H4 (cell line): ENCODE measurements at regions not wholly inside any gene's neighbourhood (a gene's known extent, or its start where the extent isn't known, plus 50 kb on each side); places are given as distances from the start of the nearest gene placed in this dataset.
"Not testable (repeated sequence)": the region's sequence is repeated elsewhere in the genome, so short reads cannot be mapped to it uniquely, and the experiment has no call there.

Experiments used
- DNase-seq: peaks from one replicate; pipeline ENCODE4 v3.0.0-alpha.2; 2015; ENCODE audit warnings: low spot score

DNA sequence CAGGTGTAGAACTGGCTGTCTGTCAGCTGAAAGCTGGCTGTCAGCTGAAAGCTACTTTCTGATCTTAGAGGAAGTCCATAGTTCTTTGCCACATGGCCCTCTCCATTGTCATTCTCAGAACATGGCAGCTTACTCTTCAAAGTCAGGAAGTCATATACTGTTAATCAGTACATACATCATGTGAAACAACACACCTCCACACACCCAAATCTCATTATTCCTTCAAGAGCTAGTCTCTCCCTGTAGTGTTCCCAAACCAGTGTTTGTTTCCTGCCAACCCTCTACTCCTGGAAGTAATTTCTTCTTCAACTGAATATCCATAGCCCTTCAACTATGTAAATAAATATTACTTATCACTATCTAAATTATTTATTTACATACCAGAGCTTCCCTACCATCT, 58.9 kb downstream of the OR5AK2 start:
- no peak for DNase-seq

DNA sequence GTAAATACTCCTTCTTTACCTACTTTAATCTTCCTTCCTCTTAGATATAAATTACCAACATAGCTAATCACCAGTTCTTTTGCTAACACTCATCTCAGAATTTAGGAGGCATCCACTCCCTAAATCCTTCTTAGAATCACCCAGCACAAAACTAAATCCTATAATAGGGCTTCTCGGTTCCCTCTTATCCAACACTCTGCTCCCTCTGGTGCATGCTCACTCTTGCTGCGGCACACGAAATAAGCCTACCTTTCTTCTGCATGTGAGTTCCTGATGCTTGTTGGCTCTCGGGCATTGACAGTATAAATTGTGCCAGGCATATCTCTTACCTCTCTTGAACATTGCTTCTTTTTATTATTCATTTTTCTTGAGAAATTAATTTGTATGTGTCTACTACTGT, 61.0 kb downstream of the OR5AK2 start:
- no peak for DNase-seq

DNA sequence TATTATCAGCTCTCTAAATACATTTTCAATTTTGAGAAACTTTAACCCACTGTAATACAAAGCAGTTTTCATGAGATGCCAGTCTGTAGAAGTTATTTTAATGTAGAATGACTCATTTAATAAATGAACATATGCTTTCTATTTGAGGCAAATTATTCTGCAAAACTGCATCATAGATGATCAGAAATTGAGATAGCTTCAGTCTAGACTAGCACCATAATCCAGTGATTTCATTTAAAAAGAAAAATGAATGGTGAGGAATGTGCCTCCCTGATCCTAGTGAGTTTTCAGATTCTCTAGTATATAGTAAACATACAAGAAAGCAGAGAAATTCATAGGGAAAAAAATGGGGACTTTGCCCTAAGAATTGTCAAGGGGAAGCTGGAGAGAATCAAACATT, 66.1 kb downstream of the OR5AK2 start:
- no peak for DNase-seq

DNA sequence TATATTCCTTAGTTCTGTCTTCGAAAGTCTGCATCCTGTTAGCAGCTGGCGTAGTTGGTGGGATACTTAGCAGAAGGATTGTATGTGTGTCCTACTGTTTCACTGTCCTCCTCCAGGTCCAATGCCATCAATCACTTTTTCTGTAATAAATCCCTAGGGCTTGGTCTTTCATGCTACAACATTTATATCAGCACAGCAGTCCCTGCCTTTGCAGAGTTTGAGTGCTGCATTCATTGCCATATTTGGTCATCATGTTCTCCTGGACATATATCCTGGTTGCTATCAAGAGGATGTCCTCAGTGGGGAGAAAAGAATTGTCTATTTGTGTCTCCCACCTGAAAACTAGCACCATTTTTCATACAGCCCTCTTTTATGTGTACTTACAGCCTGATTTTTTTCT, 67.0 kb downstream of the OR5AK2 start:
- no peak for DNase-seq

DNA sequence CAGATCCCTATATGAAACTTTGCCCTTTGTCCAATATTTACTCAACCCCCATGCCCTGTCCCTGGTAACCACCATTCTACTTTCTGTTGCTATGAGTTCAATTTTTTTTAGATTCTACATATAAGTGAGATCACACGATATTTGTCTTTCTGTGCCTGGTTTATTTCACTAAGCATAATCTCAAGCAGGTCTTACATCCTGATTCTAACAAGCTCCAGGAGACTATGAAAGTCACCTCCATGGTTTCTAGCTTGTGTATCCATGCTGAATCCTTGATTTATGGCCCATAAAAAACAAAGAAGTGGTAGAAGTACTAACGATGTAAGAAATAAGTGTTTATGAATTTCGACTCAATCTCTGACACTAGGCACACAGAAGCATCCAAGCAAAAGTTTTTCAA, 68.0 kb downstream of the OR5AK2 start:
- DNase-seq = no peak

DNA sequence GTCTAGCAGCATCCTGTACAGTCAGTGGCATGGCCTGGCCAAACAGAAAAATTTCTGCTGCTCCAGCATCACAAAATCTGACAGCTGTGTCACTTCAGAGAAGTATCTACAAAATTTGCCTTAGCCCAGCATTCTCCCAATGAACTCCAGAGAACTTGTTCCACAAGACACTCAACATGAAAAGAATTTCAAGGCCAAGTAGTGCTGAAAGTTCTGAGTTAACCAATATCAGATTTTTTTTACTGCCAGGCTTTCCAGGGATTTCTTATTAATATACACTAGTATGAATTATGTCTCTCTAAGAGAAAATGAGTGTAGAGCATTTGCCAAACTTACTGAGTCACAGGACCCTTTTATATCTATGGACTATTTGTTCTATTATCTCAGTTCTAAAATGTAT, 68.8 kb downstream of the OR5AK2 start:
- no peak for DNase-seq

DNA sequence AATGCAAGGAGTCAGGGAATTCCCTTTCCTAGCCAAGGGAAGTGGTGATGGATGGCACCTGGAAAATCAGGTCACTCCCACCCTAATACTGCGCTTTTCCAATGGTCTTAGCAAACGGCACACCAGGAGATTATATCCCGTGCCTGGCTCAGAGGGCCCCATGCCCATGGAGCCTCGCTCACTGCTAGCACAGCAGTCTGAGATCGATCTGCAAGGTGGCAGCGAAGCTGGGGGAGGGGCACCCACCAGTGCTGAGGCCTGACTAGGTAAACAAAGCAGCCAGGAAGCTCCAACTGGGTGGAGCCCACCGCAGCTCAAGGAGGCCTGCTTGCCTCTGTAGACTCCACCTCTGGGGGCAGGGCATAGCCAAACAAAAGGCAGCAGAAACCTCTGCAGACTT, 74.2 kb downstream of the OR5AK2 start:
- not testable (repeated sequence) for DNase-seq

DNA sequence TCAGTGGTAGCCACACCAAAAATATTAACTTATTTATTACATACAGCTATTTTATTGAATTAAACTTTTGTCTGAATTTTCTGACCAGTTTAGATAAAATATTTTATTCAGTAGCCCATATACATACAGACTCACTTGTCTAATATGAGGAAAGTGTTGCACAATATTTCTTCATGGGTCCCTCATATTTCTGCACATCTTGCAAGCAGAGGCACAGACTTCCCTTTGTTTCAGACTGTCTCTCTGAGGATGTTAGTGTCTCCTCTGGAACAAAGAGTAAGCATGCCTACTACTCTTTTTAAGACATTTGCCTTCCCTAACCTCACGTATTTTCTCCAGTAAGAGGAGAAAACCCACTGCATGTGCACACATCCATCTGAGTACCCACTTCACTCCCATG, 81.2 kb downstream of the OR5AK2 start:
- DNase-seq = no peak

DNA sequence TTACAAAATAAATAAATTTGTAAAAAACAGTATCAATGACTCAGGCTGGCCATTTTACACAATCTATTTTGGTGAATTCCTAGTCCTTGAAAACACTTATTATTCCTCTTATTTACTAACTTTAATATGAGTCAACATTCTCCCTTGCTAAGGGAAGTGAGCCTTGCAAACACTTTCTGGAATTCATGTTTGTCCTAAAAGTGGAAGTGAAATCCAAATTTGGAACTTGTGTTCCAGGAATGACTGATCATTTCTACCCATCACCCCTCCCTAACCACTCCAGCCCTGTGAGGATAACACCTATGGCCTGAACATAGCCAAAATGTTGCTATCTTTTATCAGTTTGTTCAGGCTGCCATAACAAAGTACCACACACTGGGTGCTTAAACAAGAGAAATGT, 83.1 kb downstream of the OR5AK2 start:
- no peak for DNase-seq

DNA sequence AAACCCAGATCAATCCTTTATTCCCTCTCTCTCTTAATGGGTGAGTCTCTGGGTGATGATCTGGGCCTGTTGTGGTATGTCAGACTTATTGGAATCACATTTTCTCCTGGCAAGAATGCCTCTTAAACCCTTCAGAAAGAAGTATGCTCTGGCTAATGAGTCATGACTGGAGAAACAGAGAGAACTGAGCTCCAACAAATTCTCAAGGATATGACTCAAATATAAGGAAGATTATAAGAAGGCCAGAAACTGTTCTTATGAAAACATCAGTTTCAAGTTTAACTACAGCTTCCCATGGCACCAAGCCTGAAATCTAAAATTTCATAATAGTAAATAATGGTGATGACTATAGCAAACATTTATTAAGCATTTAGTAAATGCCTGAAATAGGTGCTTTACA, 83.9 kb downstream of the OR5AK2 start:
- DNase-seq = peak; percentile 9

DNA sequence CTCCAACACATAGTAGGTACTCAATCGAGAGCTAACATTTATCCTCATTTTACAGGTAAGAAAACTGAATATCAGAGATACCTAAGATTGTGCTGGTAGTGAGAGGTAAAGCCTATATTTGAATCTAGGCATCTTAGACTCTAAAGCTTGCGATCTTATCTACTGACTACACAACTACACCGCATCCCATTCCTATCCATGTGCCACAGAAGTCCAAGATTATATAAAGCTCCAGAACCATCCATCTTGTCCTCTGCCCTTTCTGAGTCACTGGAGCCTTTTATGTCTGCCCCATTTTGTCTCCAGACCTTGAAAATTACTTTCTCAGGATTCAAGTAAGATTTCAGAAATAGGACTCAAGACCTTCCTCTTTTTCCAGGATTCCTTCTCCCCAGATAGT, 84.4 kb downstream of the OR5AK2 start:
- DNase-seq = no peak

DNA sequence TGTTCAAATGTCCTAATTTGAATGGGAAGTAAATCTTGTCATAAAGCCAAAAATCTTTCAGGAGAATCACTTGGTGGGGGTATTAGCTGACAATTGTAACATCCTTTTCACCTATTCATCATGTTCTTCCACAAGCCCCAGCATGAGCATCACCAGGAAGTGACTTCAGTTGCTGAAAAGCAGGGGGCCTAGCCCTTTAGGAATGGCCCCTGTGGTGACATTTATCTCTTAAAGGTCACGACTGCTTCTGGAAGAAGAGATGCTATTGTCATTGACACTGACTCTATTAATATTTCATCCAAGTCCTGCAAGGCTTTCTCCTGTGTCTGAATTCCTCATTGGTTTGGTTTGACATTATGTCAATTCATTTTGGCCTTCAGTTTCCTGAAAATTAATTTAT, 92.6 kb downstream of the OR5AK2 start:
- DNase-seq = no peak

DNA sequence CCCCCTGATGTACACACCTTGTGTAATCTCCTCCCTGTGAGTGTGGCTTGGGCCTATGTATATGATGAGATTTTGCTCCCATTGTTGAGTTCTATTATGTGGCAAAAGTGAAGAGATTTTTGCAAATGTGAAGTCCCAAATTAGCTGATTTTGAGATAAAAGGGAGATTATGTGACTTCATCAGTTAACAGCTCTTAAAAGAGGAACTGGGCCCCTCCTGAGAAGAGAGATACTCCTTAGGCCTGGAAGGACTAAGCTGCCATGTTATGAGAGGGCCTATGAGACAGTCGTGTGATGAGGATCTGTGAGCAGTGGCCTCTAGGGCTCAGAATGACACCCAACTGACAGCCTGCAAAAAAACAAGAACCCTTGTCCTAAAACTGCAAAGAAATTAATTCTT, 93.4 kb downstream of the OR5AK2 start:
- no peak for DNase-seq

DNA sequence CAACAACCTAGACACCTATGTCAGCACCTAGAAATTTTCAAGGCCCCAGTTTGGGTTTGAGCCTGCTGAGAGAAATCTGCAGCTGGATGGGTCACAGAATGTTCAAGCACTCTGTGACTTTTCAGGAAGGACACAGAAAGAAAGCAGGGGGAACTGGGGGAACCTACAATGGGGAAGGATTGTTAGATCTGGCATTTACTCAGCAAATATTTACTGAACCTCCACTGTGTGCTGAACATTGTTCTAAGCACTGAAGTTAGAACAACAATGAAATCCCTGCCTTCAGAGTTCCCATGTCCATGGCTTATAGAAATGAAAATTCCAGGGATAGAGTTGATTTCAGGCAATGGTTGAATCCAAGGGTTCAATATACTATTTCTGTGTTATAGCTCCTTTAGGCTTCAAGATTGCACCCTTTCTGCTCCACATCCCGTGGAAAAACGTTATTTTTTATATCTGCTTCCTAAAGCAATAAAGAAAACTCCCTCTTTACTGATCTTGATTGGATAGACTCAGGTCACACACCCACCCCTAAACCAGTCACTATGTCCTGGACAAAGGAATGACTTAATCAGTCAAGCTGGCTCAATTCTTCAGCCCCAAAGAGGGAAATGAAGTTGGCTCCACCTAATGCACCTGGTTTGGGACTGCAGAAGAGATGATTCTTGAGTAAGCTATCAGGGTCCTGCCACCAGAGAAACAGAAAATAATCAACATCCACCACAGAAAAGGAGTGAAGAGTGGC, 95.1 kb downstream of the OR5AK2 start:
- DNase-seq = no peak

DNA sequence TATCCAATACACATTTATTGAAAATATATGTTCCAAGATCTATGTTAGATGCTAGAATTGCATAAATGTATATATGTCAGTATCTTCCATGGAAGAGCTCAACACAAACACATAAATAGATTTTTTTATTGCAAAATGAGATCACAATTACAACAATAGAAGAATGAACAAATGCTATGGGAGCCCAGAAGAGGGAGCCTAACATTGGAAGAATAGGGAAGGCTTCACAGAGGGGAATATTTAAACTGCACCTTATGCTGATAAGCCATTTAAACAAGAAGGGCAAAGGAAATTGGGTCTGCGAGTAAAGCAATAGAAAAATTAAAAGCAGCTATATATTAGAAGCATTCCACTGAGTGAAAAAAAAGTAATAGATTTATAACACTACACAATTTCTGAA, 96.1 kb upstream of the LRRC55 start:
- DNase-seq = no peak

DNA sequence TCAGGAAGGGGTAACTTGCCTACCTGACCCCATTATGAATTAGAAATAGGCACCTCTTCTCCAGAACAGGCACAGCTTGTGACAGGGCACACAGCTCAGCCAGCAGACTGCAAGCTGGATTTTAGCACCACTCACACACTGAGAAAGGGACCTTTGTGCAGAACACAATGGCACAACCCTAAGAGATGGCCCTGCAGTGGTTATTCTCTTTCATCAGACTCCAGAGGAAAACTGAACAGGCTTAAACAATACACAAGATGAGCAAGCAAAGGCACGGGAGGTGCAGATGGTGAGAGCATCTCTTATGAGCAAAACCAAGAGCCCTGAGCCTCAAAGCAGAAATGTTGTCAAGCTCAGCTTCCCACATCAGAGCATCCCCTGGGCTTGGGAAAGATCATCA, 93.8 kb upstream of the LRRC55 start:
- no peak for DNase-seq

DNA sequence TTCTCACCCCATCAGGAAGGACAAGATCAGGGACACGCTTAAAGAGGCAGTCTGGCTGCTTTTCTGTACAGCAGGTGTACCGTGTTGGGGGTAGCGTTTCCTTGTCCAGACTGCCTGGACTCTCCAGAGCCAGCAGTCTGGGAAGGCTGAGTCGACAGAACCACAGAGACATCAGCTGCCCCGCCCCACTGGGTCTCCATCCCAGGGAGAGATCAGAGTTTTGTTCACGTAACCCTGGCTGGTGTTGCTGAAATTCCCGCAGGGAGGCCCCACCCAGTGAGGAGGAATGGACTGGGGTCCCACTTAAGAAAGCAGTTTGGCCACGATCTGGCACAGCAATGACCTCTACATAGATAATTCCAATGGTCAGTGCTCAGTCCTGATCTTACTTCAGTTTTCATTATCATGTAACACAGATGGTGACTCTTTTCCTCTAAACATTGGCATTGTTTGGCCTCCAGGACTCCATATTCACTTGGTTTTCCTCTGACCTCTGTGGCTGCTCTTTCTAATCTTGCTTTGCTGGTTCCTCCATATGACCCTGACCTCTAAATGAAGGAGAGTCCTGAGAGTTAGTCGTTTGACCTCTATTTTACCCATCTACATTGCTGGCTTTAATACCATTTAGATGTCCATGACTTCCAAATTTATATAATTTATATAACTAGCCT, 89.6 kb upstream of the LRRC55 start:
- no peak for DNase-seq

DNA sequence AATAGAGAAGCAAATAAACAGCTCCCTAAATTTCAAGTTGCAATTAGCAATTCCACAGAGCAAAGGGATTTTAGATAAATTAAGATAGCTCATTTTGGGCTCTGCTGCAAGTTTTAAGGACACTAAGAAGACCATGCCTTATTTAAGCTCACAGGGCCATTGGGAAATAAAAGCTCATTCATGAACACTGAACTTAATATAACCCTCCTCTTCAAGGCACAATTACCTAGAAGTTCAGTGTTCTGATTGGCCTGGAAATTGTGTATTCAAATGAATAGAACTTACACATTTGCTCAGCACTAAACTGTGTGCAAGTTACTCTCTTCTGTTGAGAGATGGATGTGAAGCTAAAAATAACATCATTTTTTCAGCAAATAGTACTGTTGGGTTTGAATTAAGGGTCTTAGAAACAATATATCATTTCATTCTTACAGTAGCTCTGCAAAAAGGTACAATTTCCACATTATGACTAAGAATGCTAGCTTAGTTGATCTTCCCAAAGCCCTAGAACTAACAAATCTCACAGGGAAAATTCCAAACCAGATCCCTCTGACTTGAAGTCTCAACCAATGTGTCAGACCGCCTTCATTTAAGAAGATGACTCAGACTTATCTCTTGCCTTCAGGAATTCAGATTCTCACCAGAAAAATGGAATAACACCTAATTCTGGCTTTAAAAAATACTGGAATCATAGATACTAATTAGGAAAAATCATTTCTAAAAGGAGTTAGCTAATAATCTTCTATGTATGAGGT, 87.4 kb upstream of the LRRC55 start:
- DNase-seq = no peak

DNA sequence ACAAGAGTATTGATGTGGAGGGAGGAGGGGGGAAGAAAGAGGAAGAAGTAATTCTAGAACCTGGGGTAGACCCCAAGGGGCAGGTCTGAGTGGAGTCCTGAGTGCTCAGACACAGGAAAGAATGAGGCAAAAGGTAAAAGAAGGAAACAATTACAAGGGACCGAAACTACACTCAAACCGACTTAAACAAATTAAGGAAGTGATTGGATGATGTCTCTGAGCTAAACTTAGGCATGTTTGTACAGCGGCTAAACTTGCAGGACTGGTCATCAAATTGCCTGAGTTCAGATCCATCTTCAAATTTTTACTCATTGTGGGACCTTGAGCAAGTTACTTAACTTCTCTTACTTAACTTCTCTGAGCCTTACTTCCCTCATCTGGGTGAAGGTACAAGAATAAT, 86.3 kb upstream of the LRRC55 start:
- DNase-seq = no peak

DNA sequence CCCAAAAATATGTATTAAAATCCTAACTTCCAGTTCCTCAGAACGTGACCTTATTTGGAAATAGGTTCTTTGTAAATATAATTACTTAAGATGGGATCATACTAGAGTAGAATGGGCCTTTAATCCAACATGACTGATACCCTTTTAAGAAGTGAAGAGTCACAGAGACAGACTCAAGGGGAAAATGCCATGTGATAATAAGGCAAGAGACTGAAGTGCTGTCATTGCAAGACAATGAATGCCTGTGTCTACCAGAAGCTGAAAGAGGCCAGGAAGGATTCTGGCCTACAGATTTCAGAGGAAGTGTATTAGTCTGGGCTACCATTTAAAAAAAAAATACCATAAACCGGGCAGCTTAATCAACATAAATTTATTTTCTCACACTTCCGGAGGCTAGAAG, 85.9 kb upstream of the LRRC55 start:
- DNase-seq = no peak

DNA sequence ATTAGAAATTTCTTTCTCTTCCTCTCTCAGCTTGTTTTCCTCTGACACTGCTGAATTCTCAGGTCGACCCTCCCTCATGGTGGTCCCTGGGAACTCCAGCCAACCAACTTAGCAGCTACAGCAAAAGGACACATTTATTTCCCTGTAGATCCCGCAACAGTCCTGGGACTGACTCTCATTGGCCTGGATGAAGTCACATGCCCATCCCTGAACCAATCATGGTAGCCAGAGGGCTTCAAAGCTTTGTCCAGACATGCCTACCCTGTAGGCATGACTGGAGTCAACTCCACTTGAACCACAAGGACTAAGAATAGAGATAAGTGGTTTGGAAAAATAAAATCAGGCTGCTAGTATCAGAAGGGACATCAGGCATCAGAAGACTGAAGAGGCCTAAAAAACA, 84.6 kb upstream of the LRRC55 start:
- no peak for DNase-seq

DNA sequence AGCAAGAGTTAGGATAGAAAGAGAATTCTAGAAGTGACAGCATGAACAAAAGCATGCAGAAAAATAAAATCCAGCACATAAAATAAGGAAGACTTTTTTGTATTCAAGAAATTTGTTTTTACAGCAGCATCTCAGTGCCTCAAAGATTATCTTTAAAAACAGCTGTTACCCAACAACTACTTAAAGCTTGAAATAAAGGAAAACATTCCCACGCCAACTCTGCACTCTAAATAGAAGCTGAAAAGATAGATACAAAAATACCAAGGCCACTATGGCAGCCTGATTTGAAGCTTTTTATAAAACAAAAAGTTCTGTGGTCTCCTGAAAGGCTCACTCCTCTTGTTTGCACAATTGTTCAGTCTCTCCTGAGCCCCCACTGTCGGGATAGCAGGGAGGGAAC, 83.6 kb upstream of the LRRC55 start:
- no peak for DNase-seq

DNA sequence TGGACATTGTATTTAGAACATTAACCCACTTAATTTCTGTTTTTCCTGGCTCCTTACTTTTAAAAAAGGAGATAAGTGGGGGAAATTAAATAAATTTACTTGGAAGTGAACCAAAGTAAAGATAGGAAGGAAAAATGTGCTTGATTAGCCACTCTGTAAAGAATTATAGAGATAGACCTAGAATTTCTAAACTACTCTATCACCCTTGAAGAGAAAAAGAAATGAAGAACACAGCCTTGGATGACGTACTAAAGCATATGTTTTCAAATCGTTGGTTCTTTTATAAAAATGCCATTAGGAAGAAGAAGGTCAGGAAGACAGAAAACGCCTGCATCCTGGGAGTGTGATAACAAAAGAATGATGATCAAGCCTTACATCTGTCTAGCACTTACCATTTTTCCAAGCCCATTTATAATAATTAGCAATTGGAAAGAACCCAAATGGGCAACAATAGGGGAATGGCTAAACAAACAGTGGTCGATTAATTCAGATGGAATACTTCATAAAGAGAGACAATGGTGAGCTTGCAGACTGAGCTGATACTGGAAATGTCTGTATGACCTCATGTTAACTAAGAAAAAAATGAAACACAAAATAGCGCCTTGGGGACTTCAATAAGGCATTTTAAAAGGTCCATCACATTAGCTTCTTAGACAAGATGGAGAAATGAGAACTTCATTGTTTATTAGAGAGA, 81.0 kb upstream of the LRRC55 start:
- no peak for DNase-seq
